Right kidney (tissue), 1 donor: ENCODE measurements at regions not wholly inside any gene's neighbourhood (a gene's known extent, or its start where the extent isn't known, plus 50 kb on each side); places are given as distances from the start of the nearest gene placed in this dataset.
"Not testable (repeated sequence)": the region's sequence is repeated elsewhere in the genome, so short reads cannot be mapped to it uniquely, and the experiment has no call there.

Experiments used
- DNase-seq: peaks from one replicate; pipeline ENCODE4 v3.0.0-alpha.2; 2016

- no peak for DNase-seq
Observed at GRCh38 chr12:116432314-116432750, 126.8 kb upstream of the MAP1LC3B2 start.

- no peak for DNase-seq
Observed at GRCh38 chr12:116433249-116433648, 125.9 kb upstream of the MAP1LC3B2 start.

GRCh38 chr12:116434155-116435011, 124.8 kb upstream of the MAP1LC3B2 start:
- peak; percentile 60 for DNase-seq

GRCh38 chr12:116435984-116436383, 123.2 kb upstream of the MAP1LC3B2 start:
- DNase-seq, result no peak

GRCh38 chr12:116436561-116437249, 122.5 kb upstream of the MAP1LC3B2 start:
- DNase-seq, result no peak

GRCh38 chr12:116441292-116441691, 117.9 kb upstream of the MAP1LC3B2 start:
- DNase-seq, result no peak

- DNase-seq, result no peak
Observed at GRCh38 chr12:116442304-116442703, 116.9 kb upstream of the MAP1LC3B2 start.

- DNase-seq, result no peak
Observed at GRCh38 chr12:116442946-116443345, 116.2 kb upstream of the MAP1LC3B2 start.

GRCh38 chr12:116443821-116444589, 115.2 kb upstream of the MAP1LC3B2 start:
- no peak for DNase-seq

- no peak for DNase-seq
Observed at GRCh38 chr12:116444590-116444943, 114.6 kb upstream of the MAP1LC3B2 start.

- no peak for DNase-seq
Observed at GRCh38 chr12:116448165-116448739, 110.9 kb upstream of the MAP1LC3B2 start.

GRCh38 chr12:116450406-116450910, 108.7 kb upstream of the MAP1LC3B2 start:
- no peak for DNase-seq

- DNase-seq, result not testable (repeated sequence)
Observed at GRCh38 chr12:116452975-116453374, 106.2 kb upstream of the MAP1LC3B2 start.

- DNase-seq, result no peak
Observed at GRCh38 chr12:116453631-116454030, 105.5 kb upstream of the MAP1LC3B2 start.

- no peak for DNase-seq
Observed at GRCh38 chr12:116454076-116454475, 105.1 kb upstream of the MAP1LC3B2 start.

GRCh38 chr12:116454950-116455447, 104.2 kb upstream of the MAP1LC3B2 start:
- no peak for DNase-seq

- peak; percentile 76 for DNase-seq
Observed at GRCh38 chr12:116455540-116456329, 103.4 kb upstream of the MAP1LC3B2 start.

- peak; percentile 66 for DNase-seq
Observed at GRCh38 chr12:116456330-116457082, 102.7 kb upstream of the MAP1LC3B2 start.

GRCh38 chr12:116458492-116458891, 100.7 kb upstream of the MAP1LC3B2 start:
- DNase-seq, result no peak
